ENCODE measurements at regions not wholly inside any gene's neighbourhood (a gene's known extent, or its start where the extent isn't known, plus 50 kb on each side); places are given as distances from the start of the nearest gene placed in this dataset.

DNA sequence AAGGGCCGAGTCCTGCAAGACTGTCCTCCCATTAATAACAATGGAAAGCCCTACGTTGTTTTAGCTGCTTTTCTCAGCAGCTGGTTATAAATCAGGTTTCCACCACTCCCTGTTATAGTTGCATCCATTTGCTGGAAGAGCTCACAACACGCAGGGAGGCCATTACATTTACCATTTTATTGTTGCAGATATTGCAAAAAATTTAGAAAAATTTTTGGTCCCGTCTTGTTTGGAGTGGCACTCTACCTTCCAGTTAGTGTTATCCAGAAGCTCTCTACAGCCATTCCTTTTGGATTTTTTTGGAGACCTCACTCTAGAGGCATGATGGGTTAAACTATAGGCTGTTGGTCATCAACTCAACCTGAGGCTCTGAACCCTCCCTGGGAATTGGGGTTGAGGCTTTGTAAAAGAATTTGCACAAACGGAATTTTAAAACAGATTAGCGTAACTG lies 1532.1 kb upstream of the TPTE start:
- TF ChIP-seq TBL1XR1 (IDR thresholded peaks at IDR 0.05; ENCODE audit: low read depth, low read length) = no peak
- TF ChIP-seq MYC (IDR thresholded peaks at IDR 0.05; ENCODE audit: insufficient read depth, insufficient read length, insufficient replicate concordance, low read length, severe bottlenecking) = no peak
